ENCODE measurements at regions not wholly inside any gene's neighbourhood (a gene's known extent, or its start where the extent isn't known, plus 50 kb on each side); places are given as distances from the start of the nearest gene placed in this dataset.
"Not testable (repeated sequence)": the region's sequence is repeated elsewhere in the genome, so short reads cannot be mapped to it uniquely, and the experiment has no call there.

- H3K4me3 Mint-ChIP-seq, H3K9me3 Mint-ChIP-seq, H3K4me1 Mint-ChIP-seq, H3K36me3 Mint-ChIP-seq, H3K27ac Mint-ChIP-seq: not testable (repeated sequence)
- peaks cover 13% of the 10 kb centered on the region for H3K27me3 Mint-ChIP-seq
Measured at GRCh38 chr7:76931441-76931840, 100.7 kb downstream of the SPDYE17 start.

GRCh38 chr7:76930416-76930815 lies 101.7 kb downstream of the SPDYE17 start:
- peaks cover 16% of the 10 kb centered on the region for H3K27me3 Mint-ChIP-seq
- H3K36me3 Mint-ChIP-seq, H3K4me1 Mint-ChIP-seq, H3K9me3 Mint-ChIP-seq, H3K27ac Mint-ChIP-seq, H3K4me3 Mint-ChIP-seq: not testable (repeated sequence)

GRCh38 chr7:76928751-76929150 lies 103.4 kb downstream of the SPDYE17 start:
- H3K4me1 Mint-ChIP-seq, H3K36me3 Mint-ChIP-seq, H3K27ac Mint-ChIP-seq, H3K4me3 Mint-ChIP-seq, H3K9me3 Mint-ChIP-seq: not testable (repeated sequence)
- H3K27me3 Mint-ChIP-seq, result peaks cover 19% of the 10 kb centered on the region

- H3K9me3 Mint-ChIP-seq, H3K4me1 Mint-ChIP-seq, H3K36me3 Mint-ChIP-seq, H3K27ac Mint-ChIP-seq, H3K4me3 Mint-ChIP-seq: not testable (repeated sequence)
- H3K27me3 Mint-ChIP-seq, result peaks cover 17% of the 10 kb centered on the region
Measured at GRCh38 chr7:76927741-76928393, 104.3 kb downstream of the SPDYE17 start.

- not testable (repeated sequence) for H3K4me1 Mint-ChIP-seq, H3K27ac Mint-ChIP-seq, H3K9me3 Mint-ChIP-seq, H3K4me3 Mint-ChIP-seq, H3K36me3 Mint-ChIP-seq
- peaks cover 16% of the 10 kb centered on the region for H3K27me3 Mint-ChIP-seq
Measured at GRCh38 chr7:76926416-76926815, 105.7 kb downstream of the SPDYE17 start.

DNA sequence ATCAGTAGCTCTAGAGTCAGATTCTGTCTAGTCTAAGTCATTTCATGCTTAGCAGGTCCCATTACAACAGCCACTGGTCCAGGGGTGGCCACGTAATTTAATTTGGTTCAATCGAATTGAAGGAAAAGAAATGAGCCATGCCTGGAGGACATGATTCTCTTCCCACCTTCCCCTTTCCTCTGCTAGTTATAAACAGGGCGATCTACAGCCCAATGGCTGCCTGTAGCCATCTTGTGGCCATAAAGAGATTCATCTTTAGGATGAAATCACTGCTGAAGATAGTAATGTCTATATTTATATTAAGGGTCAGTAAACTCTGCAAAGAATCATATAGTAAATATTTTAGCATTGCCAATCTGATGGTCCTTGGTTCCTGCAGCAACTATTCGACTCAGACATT lies 107.4 kb downstream of the SPDYE17 start:
- H3K4me3 Mint-ChIP-seq, H3K4me1 Mint-ChIP-seq, H3K27ac Mint-ChIP-seq, H3K36me3 Mint-ChIP-seq, H3K9me3 Mint-ChIP-seq: not testable (repeated sequence)
- H3K27me3 Mint-ChIP-seq, result peaks cover 20% of the 10 kb centered on the region

- not testable (repeated sequence) for H3K27me3 Mint-ChIP-seq, H3K36me3 Mint-ChIP-seq, H3K9me3 Mint-ChIP-seq, H3K4me1 Mint-ChIP-seq, H3K4me3 Mint-ChIP-seq, H3K27ac Mint-ChIP-seq
Measured at GRCh38 chr7:76918619-76919018, 113.5 kb downstream of the SPDYE17 start.

GRCh38 chr7:76914361-76914760 lies 117.8 kb downstream of the SPDYE17 start:
- H3K27ac Mint-ChIP-seq, H3K4me3 Mint-ChIP-seq, H3K36me3 Mint-ChIP-seq, H3K27me3 Mint-ChIP-seq, H3K9me3 Mint-ChIP-seq: not testable (repeated sequence)
- peaks cover 16% of the 10 kb centered on the region for H3K4me1 Mint-ChIP-seq

- not testable (repeated sequence) for H3K27ac Mint-ChIP-seq, H3K27me3 Mint-ChIP-seq, H3K36me3 Mint-ChIP-seq, H3K9me3 Mint-ChIP-seq
- peak overlapping the region; percentile 33 for H3K4me3 Mint-ChIP-seq
- H3K4me1 Mint-ChIP-seq, result peaks cover 16% of the 10 kb centered on the region
Measured at GRCh38 chr7:76912011-76912814, 119.9 kb downstream of the SPDYE17 start.

GRCh38 chr7:76904688-76905087 lies 127.5 kb downstream of the SPDYE17 start:
- not testable (repeated sequence) for H3K4me1 Mint-ChIP-seq, H3K36me3 Mint-ChIP-seq, H3K9me3 Mint-ChIP-seq, H3K27me3 Mint-ChIP-seq, H3K27ac Mint-ChIP-seq, H3K4me3 Mint-ChIP-seq

DNA sequence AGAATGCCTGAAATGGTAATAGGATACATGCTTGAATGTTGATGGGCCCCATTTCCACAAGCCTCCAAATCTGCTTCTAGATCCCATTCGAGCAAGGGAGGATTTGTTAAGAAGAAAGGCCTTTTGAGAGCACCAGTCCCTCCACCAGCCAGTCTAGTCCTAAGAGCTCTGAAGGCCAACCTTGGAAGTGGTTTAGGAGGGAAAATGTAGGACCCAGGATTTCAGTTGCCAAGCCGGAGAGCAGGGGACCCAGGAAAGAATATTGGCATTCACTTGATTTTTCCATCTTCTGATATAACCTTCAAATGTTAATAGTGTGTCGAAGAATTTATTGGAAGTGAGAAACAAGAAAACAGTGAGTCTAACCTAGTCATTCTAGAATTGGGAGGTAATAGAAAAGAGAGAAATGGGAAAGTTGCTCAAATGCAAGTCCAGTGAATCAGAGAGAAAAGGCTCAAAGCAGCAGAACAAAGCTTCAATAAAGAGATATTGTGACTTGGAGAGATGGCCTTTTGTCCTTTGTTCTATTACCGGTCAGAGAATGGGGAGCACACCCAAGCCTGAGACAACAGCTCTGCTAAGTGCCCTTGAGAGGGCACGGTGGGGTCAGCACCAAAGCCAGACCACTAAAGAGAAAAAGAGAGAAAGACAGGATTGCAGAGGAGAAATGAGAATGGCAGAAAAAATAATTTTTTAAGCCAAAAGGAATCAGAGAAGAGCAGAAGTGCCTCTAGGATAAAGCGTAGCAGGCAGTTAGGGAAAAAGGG lies 130.0 kb downstream of the SPDYE17 start:
- H3K27ac Mint-ChIP-seq, H3K27me3 Mint-ChIP-seq, H3K9me3 Mint-ChIP-seq, H3K4me1 Mint-ChIP-seq, H3K4me3 Mint-ChIP-seq, H3K36me3 Mint-ChIP-seq: not testable (repeated sequence)

- not testable (repeated sequence) for H3K4me1 Mint-ChIP-seq, H3K9me3 Mint-ChIP-seq, H3K36me3 Mint-ChIP-seq, H3K27ac Mint-ChIP-seq, H3K27me3 Mint-ChIP-seq, H3K4me3 Mint-ChIP-seq
Measured at GRCh38 chr7:76898807-76899206, 133.4 kb downstream of the SPDYE17 start.

DNA sequence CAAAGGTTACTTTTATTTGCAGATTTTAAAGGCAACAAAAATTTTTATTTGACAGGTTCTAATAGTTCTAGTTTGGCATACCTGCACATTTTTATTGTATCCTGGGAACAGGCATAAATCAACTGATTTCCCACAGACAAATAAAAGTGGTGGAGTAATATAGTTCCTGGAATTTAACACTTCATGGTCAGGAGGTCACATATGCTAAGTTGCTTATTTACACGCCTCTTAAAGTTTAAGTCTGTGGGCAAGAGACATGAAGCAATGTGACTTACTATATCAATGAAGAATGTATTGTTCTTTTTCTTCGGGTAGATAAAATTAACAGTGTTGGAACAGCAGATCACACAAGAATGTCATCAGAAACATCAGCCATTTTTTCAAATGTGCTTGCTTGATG lies 135.2 kb downstream of the SPDYE17 start:
- not testable (repeated sequence) for H3K36me3 Mint-ChIP-seq, H3K27ac Mint-ChIP-seq, H3K27me3 Mint-ChIP-seq, H3K4me3 Mint-ChIP-seq, H3K9me3 Mint-ChIP-seq, H3K4me1 Mint-ChIP-seq

DNA sequence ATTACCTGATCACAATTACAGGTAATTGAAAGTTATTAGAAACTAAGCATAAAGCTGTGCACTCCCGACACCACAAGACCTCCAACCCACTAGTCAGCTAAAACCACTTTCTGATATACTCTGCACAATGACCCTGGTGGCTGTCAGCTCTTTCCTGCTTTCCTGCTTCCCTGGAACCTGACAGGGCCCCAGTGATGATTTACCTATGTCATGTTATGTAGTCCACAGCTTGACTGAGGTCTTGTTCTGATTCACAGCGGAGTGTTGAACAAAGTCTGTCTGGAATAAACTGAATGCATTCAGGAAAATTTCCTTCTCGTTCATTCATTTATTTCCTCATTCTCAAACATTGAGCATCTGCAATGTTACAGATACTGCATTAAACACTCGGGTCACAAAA lies 136.5 kb downstream of the SPDYE17 start:
- H3K9me3 Mint-ChIP-seq, H3K4me1 Mint-ChIP-seq, H3K36me3 Mint-ChIP-seq, H3K4me3 Mint-ChIP-seq, H3K27me3 Mint-ChIP-seq, H3K27ac Mint-ChIP-seq: not testable (repeated sequence)

DNA sequence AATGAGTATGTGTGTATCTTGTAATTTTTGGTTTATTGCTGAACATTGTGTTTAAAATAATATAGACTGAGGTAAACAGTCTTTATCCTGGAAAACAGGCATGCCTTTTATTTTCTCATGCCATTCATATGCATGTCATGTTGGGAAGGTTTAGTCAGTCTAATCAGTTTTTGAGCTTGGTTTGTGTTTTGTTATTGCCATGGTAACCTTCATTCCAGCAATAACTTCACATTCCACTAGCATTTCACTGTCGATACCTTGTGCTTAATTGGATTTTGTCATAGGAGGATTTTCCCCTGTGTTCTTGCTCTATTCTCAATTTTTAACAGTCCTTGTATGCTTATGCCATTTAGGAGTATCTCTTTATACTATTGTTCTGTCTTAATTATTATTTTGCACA lies 140.4 kb downstream of the SPDYE17 start:
- not testable (repeated sequence) for H3K4me1 Mint-ChIP-seq, H3K27ac Mint-ChIP-seq, H3K9me3 Mint-ChIP-seq, H3K27me3 Mint-ChIP-seq, H3K4me3 Mint-ChIP-seq, H3K36me3 Mint-ChIP-seq

- not testable (repeated sequence) for H3K4me3 Mint-ChIP-seq, H3K27me3 Mint-ChIP-seq, H3K9me3 Mint-ChIP-seq, H3K27ac Mint-ChIP-seq, H3K36me3 Mint-ChIP-seq, H3K4me1 Mint-ChIP-seq
Measured at GRCh38 chr7:76879733-76880288, 152.3 kb downstream of the SPDYE17 start.
